HepG2 (cell line): ENCODE measurements at regions not wholly inside any gene's neighbourhood (a gene's known extent, or its start where the extent isn't known, plus 50 kb on each side); places are given as distances from the start of the nearest gene placed in this dataset.

Experiments
- ATAC-seq: fragments of 200-7000 bp; cut with Tn5 transposase; 3 replicates; pipeline ENCODE4 v1.9.1; 2020; ENCODE audit warnings: mild to moderate bottlenecking, moderate library complexity
- BruUV-seq: library from RNA; stranded (reverse); fragments of 400-500 nt; replicated peaks from 2 replicates; lab custom pipeline; 2021; lab: Mats Ljungman, UMichigan
- CTCF ChIA-PET: fragments of 300-600 bp; formaldehyde crosslinking; extraction: SDS; loops from one replicate; lab custom pipeline; 2021; ENCODE audit warnings: low total read pairs, inconsistent platforms, low intra/inter-chr PET ratio; lab: Yijun Ruan, JAX
- POLR2A ChIA-PET: fragments of 350-600 bp; sonication (Branson Sonifier 250); formaldehyde crosslinking; loops from one replicate; lab custom pipeline; 2020; ENCODE audit warnings: antibody characterized with exemption, inconsistent platforms; lab: Yijun Ruan, JAX
- DNase-seq: peaks from one replicate; pipeline ENCODE4 v3.0.0-alpha.2; 2015; ENCODE audit warnings: low spot score
- FAIRE-seq: peaks from 3 replicates; lab custom pipeline; 2011; peaks lifted over from hg19 to GRCh38; lab: Jason Lieb, UNC
- H2AFZ ChIP-seq: one replicate; pipeline ENCODE4 v1.6.1; 2011; ENCODE audit warnings: low read length, inconsistent platforms
- H3K27ac ChIP-seq: fragments of 300-600 bp; 3 replicates; pipeline ENCODE4 v1.8.0; 2011; ENCODE audit warnings: mixed run types, mild to moderate bottlenecking, mixed read lengths, low read length, inconsistent platforms; ENCODE audit not compliant: insufficient read depth; ENCODE audit errors: extremely low read length
- H3K27me3 ChIP-seq, 2 experiments: fragments of 200-600 bp in 1 of 2; 2 replicates in 1 of 2; 3 replicates in 1 of 2; pipeline versions ENCODE4 v1.6.0 to v1.8.0; 2011; ENCODE audit warnings: low read length in 2 of 2, mild to moderate bottlenecking in 2 of 2, moderate library complexity in 2 of 2, inconsistent platforms in 1 of 2; ENCODE audit not compliant: insufficient read depth in 2 of 2, control insufficient read depth in 1 of 2
- H3K36me3 ChIP-seq, 2 experiments: fragments of 200-600 bp in 1 of 2; replicated peaks in 1 of 2; 2 replicates in 1 of 2; 3 replicates in 1 of 2; pipeline versions ENCODE4 v1.5.1 to v1.8.0; 2011; ENCODE audit warnings: low read length in 2 of 2, inconsistent platforms in 1 of 2; ENCODE audit not compliant: insufficient read depth in 2 of 2, control insufficient read depth in 1 of 2
- H3K4me1 ChIP-seq: 2 replicates; pipeline ENCODE4 v1.5.1; 2012; ENCODE audit warnings: low read length, inconsistent platforms; ENCODE audit not compliant: insufficient read depth
- H3K4me2 ChIP-seq: 2 replicates; pipeline ENCODE4 v1.6.0; 2011; ENCODE audit warnings: low read depth, low read length, inconsistent platforms
- H3K4me3 ChIP-seq, 3 experiments: fragments of 200-600 bp in 1 of 3; sonication (generic), shearing (Covaris generic) in 1 of 3; replicated peaks in 1 of 3; 2 replicates each; pipeline ENCODE4 v1.5.1; 2011 to 2016; ENCODE audit warnings: low read length in 3 of 3, inconsistent platforms in 2 of 3, low read depth in 2 of 3, mild to moderate bottlenecking in 2 of 3, control low read depth in 1 of 3, mixed read lengths in 1 of 3; ENCODE audit not compliant: insufficient read depth in 1 of 3
- H3K79me2 ChIP-seq: one replicate; pipeline ENCODE4 v1.6.1; 2011; ENCODE audit warnings: low read length, inconsistent platforms; ENCODE audit not compliant: insufficient read depth
- H3K9ac ChIP-seq: 2 replicates; pipeline ENCODE4 v1.6.0; 2011; ENCODE audit warnings: mild to moderate bottlenecking, low read depth, low read length, inconsistent platforms; ENCODE audit not compliant: insufficient read depth
- H3K9me3 ChIP-seq: 2 replicates; pipeline ENCODE4 v1.5.1; 2012; ENCODE audit warnings: mild to moderate bottlenecking, low read length
- H4K20me1 ChIP-seq: 2 replicates; pipeline ENCODE4 v1.6.0; 2011; ENCODE audit warnings: inconsistent platforms, mild to moderate bottlenecking, low read length, moderate library complexity; ENCODE audit not compliant: insufficient read depth
- ELF4 ChIP-seq: sonication (generic); formaldehyde crosslinking; IDR thresholded peaks from 2 replicates; pipeline ENCODE4 v1.5.0; 2020; ENCODE audit warnings: missing genetic modification reagents, mild to moderate bottlenecking, moderate library complexity, borderline replicate concordance
- HOXA9 ChIP-seq: sonication (generic); formaldehyde crosslinking; IDR thresholded peaks from 2 replicates; pipeline ENCODE4 v1.8.1; 2022; ENCODE audit warnings: missing genetic modification reagents, mild to moderate bottlenecking, moderate library complexity, borderline replicate concordance
- IKZF1 ChIP-seq: fragments of 450-650 bp; IDR thresholded peaks from 2 replicates; pipeline ENCODE4 v1.7.1; 2016
- KLF13 ChIP-seq: sonication (generic); formaldehyde crosslinking; IDR thresholded peaks from 2 replicates; pipeline ENCODE4 v1.4.0; 2020; ENCODE audit warnings: mild to moderate bottlenecking, missing genetic modification reagents
- ZFP36 ChIP-seq: fragments of 150-350 bp; IDR thresholded peaks from 2 replicates; pipeline ENCODE4 v1.6.1; 2018; ENCODE audit warnings: borderline replicate concordance, low read length, low read depth; ENCODE audit not compliant: partially characterized antibody
- ZMYM3 ChIP-seq: sonication (generic); formaldehyde crosslinking; IDR thresholded peaks from 2 replicates; pipeline ENCODE4 v1.5.1; 2020; ENCODE audit warnings: mild to moderate bottlenecking, missing genetic modification reagents
- ZNF432 ChIP-seq: sonication (generic); formaldehyde crosslinking; IDR thresholded peaks from 2 replicates; pipeline ENCODE4 v1.5.0; 2020; ENCODE audit warnings: missing genetic modification reagents, mild to moderate bottlenecking, borderline replicate concordance
- WGBS: methylation state at CpG from one replicate; pipeline ENCODE4 v1.1.6; 2017; ENCODE audit warnings: low lambda C conversion rate; 5-methylcytosine and 5-hydroxymethylcytosine counted together
- in situ Hi-C: cut with HindIII; loops from 2 replicates; pipeline ENCODE4 v1.10.0; 2017; ENCODE audit warnings: low pct_unique_long_range_greater_than_20kb; ENCODE audit not compliant: extremely low pct_ligation_motif_present
- intact Hi-C: fragments of 100-400 bp; cut with micrococcal nuclease; formaldehyde crosslinking; loops from one replicate; pipeline ENCODE4 v1.10.0; 2022; ENCODE audit not compliant: unreplicated experiment
- TF ChIP-seq, protein P1 (sequence below): sonication (generic); formaldehyde crosslinking; IDR thresholded peaks from one replicate; pipeline ENCODE4 v1.5.1; 2020; ENCODE audit warnings: mild to moderate bottlenecking, missing genetic modification reagents; ENCODE audit errors: not compliant biosample characterization
- TF ChIP-seq, protein P2 (sequence below): sonication (generic); formaldehyde crosslinking; IDR thresholded peaks from 2 replicates; pipeline ENCODE4 v1.5.0; 2020; ENCODE audit warnings: mild to moderate bottlenecking, missing genetic modification reagents
- TF ChIP-seq, protein P3 (sequence below): fragments of 450-650 bp; IDR thresholded peaks from 2 replicates; pipeline ENCODE4 v1.6.1; 2017; ENCODE audit warnings: mild to moderate bottlenecking

DNA sequence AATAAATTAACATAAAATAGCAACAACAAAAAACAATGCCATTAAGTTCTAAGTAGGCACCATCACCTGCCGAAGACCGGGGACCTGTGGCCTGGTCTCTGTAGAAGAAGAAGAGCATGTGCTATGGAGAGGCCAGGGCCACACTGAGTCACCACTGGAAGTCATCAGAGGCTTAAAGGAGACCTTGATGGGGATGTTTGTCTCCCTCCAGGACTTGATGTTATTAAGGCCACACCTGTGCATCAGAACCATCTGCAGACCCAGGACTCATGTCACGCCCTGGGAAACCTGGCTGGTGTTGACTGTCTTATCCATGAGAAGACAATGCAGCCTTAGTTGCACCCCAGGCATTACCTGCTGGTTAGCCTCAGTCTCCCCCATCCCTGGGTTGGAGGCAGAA, 292.3 kb downstream of the AACS start (continued):
- TF ChIP-seq, protein P1, sequence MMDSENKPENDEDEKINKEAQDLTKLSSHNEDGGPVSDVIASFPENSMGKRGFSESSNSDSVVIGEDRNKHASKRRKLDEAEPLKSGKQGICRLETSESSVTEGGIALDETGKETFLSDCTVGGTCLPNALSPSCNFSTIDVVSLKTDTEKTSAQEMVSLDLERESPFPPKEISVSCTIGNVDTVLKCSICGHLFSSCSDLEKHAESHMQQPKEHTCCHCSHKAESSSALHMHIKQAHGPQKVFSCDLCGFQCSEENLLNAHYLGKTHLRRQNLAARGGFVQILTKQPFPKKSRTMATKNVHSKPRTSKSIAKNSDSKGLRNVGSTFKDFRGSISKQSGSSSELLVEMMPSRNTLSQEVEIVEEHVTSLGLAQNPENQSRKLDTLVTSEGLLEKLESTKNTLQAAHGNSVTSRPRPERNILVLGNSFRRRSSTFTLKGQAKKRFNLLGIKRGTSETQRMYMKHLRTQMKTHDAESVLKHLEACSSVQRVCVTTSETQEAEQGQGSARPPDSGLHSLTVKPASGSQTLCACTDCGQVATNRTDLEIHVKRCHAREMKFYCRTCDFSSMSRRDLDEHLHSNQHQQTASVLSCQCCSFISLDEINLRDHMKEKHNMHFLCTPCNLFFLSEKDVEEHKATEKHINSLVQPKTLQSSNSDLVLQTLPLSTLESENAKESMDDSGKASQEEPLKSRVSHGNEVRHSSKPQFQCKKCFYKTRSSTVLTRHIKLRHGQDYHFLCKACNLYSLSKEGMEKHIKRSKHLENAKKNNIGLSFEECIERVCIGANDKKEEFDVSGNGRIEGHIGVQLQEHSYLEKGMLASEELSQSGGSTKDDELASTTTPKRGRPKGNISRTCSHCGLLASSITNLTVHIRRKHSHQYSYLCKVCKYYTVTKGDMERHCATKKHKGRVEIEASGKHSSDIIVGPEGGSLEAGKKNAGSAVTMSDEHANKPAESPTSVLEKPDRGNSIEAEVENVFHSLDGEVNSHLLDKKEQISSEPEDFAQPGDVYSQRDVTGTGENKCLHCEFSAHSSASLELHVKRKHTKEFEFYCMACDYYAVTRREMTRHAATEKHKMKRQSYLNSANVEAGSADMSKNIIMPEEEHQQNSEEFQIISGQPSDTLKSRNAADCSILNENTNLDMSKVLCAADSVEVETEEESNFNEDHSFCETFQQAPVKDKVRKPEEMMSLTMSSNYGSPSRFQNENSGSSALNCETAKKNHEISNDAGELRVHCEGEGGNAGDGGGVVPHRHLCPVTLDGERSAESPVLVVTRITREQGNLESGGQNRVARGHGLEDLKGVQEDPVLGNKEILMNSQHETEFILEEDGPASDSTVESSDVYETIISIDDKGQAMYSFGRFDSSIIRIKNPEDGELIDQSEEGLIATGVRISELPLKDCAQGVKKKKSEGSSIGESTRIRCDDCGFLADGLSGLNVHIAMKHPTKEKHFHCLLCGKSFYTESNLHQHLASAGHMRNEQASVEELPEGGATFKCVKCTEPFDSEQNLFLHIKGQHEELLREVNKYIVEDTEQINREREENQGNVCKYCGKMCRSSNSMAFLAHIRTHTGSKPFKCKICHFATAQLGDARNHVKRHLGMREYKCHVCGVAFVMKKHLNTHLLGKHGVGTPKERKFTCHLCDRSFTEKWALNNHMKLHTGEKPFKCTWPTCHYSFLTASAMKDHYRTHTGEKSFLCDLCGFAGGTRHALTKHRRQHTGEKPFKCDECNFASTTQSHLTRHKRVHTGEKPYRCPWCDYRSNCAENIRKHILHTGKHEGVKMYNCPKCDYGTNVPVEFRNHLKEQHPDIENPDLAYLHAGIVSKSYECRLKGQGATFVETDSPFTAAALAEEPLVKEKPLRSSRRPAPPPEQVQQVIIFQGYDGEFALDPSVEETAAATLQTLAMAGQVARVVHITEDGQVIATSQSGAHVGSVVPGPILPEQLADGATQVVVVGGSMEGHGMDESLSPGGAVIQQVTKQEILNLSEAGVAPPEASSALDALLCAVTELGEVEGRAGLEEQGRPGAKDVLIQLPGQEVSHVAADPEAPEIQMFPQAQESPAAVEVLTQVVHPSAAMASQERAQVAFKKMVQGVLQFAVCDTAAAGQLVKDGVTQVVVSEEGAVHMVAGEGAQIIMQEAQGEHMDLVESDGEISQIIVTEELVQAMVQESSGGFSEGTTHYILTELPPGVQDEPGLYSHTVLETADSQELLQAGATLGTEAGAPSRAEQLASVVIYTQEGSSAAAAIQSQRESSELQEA (CRISPR knock-in tag), result no peak
- no peak for TF ChIP-seq HOXA9

DNA sequence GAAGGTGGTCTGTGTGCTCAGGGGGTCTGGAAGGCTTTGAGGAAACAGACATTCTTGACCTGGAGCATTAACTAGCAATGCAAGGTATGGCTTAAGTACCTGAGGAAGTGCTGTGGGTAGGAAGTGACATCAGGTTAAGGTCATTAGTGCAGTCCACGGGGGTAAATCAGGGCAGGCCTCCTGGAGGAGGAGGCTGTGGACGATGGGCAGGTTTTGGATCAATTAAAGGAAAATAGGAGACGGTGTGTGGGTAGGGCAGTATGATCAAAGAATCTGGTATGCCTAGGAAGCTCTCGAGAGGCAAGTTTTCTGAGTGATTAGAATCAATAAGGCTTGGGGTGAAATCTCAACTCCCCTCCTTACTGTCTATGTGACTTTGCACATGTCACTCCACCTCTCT, 295.3 kb downstream of the AACS start:
- Histone ChIP-seq H3K9ac (no peak overlapping the region), H2AFZ (no peak overlapping the region), H3K4me3 (no peak overlapping the region), H4K20me1 (no peaks in the 10 kb centered on the region), H3K4me1 (no peaks in the 10 kb centered on the region), H3K27me3 (no peaks in the 10 kb centered on the region), H3K79me2 (no peaks in the 10 kb centered on the region), H3K4me2 (no peak overlapping the region), H3K9me3 (no peaks in the 10 kb centered on the region), H3K27ac (no peak overlapping the region), H3K36me3 (no peaks in the 10 kb centered on the region)
- ChIA-PET CTCF (no interaction called here), POLR2A (no interaction called here)
- WGBS, result 0% methylated on average over 4 of the region's 4 CpGs
- in situ Hi-C loops (no loop called here), intact Hi-C loops (no loop called here)
- no peak for ATAC-seq
- DNase-seq, result no peak
- no TSS peak for BruUV-seq
- no peak for FAIRE-seq
- no peak for TF ChIP-seq ZFP36
- TF ChIP-seq, protein P2, sequence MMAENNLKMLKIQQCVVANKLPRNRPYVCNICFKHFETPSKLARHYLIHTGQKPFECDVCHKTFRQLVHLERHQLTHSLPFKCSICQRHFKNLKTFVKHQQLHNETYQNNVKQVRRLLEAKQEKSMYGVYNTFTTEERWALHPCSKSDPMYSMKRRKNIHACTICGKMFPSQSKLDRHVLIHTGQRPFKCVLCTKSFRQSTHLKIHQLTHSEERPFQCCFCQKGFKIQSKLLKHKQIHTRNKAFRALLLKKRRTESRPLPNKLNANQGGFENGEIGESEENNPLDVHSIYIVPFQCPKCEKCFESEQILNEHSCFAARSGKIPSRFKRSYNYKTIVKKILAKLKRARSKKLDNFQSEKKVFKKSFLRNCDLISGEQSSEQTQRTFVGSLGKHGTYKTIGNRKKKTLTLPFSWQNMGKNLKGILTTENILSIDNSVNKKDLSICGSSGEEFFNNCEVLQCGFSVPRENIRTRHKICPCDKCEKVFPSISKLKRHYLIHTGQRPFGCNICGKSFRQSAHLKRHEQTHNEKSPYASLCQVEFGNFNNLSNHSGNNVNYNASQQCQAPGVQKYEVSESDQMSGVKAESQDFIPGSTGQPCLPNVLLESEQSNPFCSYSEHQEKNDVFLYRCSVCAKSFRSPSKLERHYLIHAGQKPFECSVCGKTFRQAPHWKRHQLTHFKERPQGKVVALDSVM, result no peak
- TF ChIP-seq ZMYM3 (CRISPR knock-in tag), result no peak
- no peak for TF ChIP-seq KLF13 (CRISPR knock-in tag)
- TF ChIP-seq ELF4, result no peak
- no peak for TF ChIP-seq IKZF1
- TF ChIP-seq, protein P3, sequence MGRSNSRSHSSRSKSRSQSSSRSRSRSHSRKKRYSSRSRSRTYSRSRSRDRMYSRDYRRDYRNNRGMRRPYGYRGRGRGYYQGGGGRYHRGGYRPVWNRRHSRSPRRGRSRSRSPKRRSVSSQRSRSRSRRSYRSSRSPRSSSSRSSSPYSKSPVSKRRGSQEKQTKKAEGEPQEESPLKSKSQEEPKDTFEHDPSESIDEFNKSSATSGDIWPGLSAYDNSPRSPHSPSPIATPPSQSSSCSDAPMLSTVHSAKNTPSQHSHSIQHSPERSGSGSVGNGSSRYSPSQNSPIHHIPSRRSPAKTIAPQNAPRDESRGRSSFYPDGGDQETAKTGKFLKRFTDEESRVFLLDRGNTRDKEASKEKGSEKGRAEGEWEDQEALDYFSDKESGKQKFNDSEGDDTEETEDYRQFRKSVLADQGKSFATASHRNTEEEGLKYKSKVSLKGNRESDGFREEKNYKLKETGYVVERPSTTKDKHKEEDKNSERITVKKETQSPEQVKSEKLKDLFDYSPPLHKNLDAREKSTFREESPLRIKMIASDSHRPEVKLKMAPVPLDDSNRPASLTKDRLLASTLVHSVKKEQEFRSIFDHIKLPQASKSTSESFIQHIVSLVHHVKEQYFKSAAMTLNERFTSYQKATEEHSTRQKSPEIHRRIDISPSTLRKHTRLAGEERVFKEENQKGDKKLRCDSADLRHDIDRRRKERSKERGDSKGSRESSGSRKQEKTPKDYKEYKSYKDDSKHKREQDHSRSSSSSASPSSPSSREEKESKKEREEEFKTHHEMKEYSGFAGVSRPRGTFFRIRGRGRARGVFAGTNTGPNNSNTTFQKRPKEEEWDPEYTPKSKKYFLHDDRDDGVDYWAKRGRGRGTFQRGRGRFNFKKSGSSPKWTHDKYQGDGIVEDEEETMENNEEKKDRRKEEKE, result no peak
- no peak for TF ChIP-seq ZNF432
